ENCODE measurements at regions not wholly inside any gene's neighbourhood (a gene's known extent, or its start where the extent isn't known, plus 50 kb on each side); places are given as distances from the start of the nearest gene placed in this dataset.
A peak's percentile ranks its signal among the peaks of the same experiment; 100 is the strongest.

DNA sequence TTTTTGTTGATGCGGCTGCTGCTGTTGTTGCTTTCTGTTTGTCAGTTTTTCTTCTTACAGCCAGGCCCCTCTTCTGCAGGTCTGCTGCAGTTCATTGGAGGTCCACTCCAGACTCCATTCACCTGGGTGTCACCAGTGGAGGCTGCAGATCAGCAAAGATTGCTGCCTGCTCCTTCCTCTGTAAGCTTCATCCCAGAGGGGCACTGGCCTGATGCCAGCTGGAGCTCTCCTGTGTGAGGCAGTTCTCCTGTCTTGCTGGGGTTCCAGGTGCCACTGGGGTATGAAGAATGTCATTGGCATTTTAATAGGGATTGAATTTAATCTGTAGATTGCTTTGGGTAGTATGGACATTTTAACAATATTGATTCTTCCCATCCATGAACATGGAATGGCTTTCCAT is 308.5 kb upstream of the MEOX2 start:
- Mint-ChIP-seq H3K27ac (no peak overlapping the region), H3K36me3 (ENCODE audit: low read depth) (no peaks in the 10 kb centered on the region), H3K9me3 (no peaks in the 10 kb centered on the region), H3K4me1 (ENCODE audit: low read depth) (no peaks in the 10 kb centered on the region), H3K4me3 (no peak overlapping the region), H3K27me3 (no peaks in the 10 kb centered on the region)
- CTCF ChIA-PET, result no interaction called here
- no peak for ATAC-seq
- intact Hi-C loops (cut with micrococcal nuclease), result no loop called here
- POLR2A ChIA-PET, result no interaction called here
- TF ChIP-seq, protein P1, sequence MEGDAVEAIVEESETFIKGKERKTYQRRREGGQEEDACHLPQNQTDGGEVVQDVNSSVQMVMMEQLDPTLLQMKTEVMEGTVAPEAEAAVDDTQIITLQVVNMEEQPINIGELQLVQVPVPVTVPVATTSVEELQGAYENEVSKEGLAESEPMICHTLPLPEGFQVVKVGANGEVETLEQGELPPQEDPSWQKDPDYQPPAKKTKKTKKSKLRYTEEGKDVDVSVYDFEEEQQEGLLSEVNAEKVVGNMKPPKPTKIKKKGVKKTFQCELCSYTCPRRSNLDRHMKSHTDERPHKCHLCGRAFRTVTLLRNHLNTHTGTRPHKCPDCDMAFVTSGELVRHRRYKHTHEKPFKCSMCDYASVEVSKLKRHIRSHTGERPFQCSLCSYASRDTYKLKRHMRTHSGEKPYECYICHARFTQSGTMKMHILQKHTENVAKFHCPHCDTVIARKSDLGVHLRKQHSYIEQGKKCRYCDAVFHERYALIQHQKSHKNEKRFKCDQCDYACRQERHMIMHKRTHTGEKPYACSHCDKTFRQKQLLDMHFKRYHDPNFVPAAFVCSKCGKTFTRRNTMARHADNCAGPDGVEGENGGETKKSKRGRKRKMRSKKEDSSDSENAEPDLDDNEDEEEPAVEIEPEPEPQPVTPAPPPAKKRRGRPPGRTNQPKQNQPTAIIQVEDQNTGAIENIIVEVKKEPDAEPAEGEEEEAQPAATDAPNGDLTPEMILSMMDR (IDR thresholded peaks at IDR 0.05), result no peak
- DNase-seq, result no peak

DNA sequence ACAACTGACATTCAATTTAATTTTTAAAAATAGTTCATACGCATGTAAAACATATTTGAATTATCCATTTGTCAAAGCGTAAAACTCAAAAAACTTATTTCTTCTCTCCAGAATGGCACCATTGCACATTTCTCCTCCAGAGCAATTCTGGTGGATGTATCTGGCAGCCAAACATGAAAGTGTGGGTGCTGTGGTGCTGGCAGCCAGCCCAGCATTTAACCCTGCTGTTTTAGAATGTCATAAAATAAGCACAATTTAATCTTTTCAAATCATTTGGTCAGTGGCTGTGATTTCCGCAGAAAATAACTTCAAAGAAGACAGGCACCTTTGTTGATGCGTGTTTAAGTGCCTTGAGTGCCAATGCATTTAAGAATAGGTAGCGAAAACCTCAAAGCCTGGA is 302.7 kb upstream of the MEOX2 start:
- Mint-ChIP-seq H3K4me3 (no peak overlapping the region), H3K27me3 (no peaks in the 10 kb centered on the region), H3K36me3 (ENCODE audit: low read depth) (no peaks in the 10 kb centered on the region), H3K4me1 (ENCODE audit: low read depth) (no peaks in the 10 kb centered on the region), H3K27ac (no peak overlapping the region), H3K9me3 (peaks cover 3% of the 10 kb centered on the region)
- ChIA-PET CTCF (no interaction called here), POLR2A (no interaction called here)
- no peak for DNase-seq
- intact Hi-C loops (cut with micrococcal nuclease), result no loop called here
- no peak for ATAC-seq
- TF ChIP-seq, protein P1 (IDR thresholded peaks at IDR 0.05), result no peak

DNA sequence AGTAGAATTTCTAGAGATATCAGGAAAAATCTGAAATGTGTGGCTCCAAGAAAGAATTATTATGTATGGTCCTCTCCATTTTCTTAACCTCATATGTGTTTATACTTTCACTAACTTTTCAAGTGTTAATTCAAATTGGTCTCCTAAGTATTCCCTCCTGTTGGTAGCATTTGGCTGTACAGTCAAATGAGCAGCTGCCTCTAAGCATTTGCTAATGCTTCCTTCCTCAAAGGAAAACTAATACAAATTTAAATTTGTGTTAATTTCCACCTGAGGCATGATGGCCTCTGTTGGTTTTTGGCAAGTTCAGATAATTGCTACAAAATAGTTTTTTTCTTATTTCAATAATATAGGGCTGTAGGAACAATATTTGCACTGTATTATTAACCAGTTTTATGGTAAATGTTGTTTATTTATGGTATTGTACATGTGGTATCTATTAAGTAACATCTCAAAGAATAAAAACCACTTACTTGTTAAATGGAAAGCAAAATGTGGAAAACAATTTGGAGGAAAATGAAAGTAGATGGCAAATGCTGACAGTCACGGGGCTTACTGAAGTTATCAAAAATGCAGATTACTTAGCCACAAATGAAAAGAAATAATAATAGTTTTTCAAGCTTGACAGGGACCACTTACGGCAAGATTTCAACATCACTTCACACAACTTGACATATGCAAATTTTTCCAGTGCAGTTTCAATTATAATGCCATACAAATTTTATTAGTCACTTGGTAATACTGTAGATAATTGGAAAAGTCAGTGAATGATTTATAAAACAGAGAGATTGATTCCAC is 299.3 kb upstream of the MEOX2 start:
- DNase-seq (no peak), ATAC-seq (no peak)
- TF ChIP-seq, protein P1 (IDR thresholded peaks at IDR 0.05), result no peak
- no peaks in the 10 kb centered on the region for H3K36me3 Mint-ChIP-seq (ENCODE audit: low read depth)
- POLR2A ChIA-PET, result no interaction called here
- H3K27ac Mint-ChIP-seq, result no peak overlapping the region
- peaks cover 3% of the 10 kb centered on the region for H3K9me3 Mint-ChIP-seq
- H3K27me3 Mint-ChIP-seq, result no peaks in the 10 kb centered on the region
- H3K4me3 Mint-ChIP-seq, result no peak overlapping the region
- intact Hi-C loops (cut with micrococcal nuclease), result no loop called here
- CTCF ChIA-PET, result no interaction called here
- H3K4me1 Mint-ChIP-seq (ENCODE audit: low read depth), result no peaks in the 10 kb centered on the region

DNA sequence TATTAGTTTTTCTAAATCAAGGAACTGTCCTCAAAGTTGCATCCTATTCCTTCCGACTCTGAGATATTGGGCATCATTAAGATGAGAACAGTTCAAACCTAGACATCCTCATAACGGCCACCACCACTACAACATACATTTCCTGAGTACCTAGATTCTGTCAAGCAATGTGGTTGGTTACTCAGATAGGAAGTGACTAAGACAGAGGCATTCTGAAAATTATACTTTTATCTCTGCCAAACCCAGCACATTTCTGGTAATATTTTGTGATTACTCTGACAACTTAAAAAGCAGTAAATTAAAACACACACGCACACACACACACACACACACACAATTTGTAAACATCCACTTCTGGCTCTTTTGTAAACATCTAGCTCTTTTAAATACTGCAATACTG is 291.2 kb upstream of the MEOX2 start:
- intact Hi-C loops (cut with micrococcal nuclease), result no loop called here
- Mint-ChIP-seq H3K4me1 (ENCODE audit: low read depth) (no peaks in the 10 kb centered on the region), H3K27me3 (no peaks in the 10 kb centered on the region), H3K4me3 (no peak overlapping the region), H3K36me3 (ENCODE audit: low read depth) (no peaks in the 10 kb centered on the region), H3K27ac (no peak overlapping the region), H3K9me3 (no peaks in the 10 kb centered on the region)
- TF ChIP-seq, protein P1 (IDR thresholded peaks at IDR 0.05), result no peak
- ChIA-PET CTCF (no interaction called here), POLR2A (no interaction called here)
- no peak for DNase-seq
- ATAC-seq, result peak; percentile 27

DNA sequence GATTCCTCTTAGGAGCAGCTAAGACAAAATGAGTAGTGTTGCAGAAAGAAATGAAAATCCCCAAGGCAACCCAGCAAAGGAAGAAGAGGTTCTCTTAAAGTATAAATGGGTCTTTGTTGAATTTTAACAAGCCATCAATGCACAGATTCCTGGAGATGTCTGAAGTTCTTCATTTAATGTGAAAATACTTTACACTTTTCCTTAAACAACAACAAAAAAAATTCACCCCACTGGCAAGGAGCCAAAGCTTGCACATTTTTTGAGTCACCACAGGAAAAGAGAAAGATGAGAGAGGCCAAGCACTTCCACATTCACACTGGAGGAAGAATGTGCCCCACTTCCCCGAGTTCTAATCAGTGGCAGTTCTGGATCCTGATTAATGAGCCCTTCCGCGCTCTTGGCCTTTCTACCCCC is 286.4 kb upstream of the MEOX2 start:
- Mint-ChIP-seq H3K36me3 (ENCODE audit: low read depth) (no peaks in the 10 kb centered on the region), H3K4me3 (no peak overlapping the region), H3K27me3 (no peaks in the 10 kb centered on the region), H3K27ac (no peak overlapping the region), H3K4me1 (ENCODE audit: low read depth) (no peaks in the 10 kb centered on the region), H3K9me3 (no peaks in the 10 kb centered on the region)
- TF ChIP-seq, protein P1 (IDR thresholded peaks at IDR 0.05), result no peak
- ATAC-seq, result no peak
- DNase-seq, result no peak
- intact Hi-C loops (cut with micrococcal nuclease), result no loop called here
- CTCF ChIA-PET, result no interaction called here
- POLR2A ChIA-PET, result no interaction called here
